T-helper 2 cell (primary cell): ENCODE measurements at regions not wholly inside any gene's neighbourhood (a gene's known extent, or its start where the extent isn't known, plus 50 kb on each side); places are given as distances from the start of the nearest gene placed in this dataset.
"Not testable (repeated sequence)": the region's sequence is repeated elsewhere in the genome, so short reads cannot be mapped to it uniquely, and the experiment has no call there.

ENCODE experiments used
- DNase-seq, 5 experiments: peaks; one replicate each; pipeline versions ENCODE4 v3.0.0 to v3.0.0-alpha.2; 2012 to 2022

DNA sequence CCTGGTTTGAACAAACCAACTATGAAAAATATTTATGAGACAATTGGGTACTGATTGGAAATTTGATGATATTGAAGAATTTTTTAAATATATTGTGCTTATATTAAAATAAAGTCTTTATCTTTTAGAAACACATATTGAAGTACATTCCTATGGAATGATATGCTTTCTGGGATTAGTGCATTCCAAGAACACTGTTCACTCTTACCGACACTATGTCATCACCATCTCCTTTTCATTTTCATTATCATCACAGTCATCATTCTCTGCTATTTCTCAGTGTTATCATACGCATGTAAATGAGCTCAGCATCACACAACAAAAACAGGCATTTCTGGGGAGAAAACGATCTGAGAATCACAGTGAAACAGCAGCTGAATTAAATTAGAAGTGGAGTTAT, 513.3 kb upstream of the CCDC196 start:
- no peak for DNase-seq

DNA sequence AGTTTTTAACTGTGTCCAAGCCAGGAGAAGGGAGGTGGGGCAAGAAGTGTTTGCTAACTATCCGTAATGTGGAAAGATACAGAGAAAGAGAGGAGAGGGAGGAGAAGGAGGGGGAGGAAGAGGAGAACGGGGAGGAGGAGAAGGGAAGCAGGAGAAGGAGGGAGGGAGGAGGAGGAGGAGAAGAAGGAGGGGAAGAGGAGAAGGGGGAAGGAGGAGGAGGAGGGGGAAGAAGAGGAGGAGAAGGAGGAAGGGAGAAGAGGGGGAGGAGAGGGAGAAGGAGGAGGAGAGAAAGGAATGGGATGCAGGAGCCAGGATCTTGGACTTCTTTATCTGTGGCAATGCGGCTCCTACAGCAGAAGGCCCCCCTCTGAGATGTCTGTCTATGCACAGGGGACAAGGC, 510.3 kb upstream of the CCDC196 start:
- DNase-seq = no peak

DNA sequence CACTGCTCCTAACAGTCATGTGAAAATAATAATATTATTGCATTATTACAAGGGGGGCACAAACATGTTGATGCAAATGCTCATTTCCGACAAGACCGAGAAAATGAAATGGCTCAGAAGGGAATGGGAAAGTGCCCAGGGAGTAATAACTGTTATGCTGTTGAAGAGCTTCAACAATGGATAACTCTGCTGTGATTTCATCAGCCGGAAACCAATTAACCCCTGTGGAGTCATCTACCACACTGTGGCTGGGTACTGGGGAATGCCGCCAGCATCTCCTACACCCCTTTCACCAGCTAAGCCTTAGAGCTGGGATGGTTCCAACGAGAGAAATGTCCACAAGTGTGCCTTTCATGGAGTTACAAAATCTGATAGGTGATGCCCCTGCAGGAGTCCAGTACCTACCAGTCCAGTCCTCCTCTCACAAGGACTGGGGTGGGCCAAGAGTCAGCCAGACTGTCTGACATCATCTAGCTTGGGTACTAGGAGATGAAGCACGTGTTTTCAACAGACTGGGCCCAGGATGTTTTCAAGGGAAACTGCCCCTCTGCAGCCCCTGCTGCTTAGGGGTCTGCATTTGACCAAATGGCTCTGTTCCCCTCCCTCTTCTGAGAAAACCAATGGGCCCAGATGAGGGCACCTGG, 509.3 kb upstream of the CCDC196 start:
- DNase-seq = no peak

DNA sequence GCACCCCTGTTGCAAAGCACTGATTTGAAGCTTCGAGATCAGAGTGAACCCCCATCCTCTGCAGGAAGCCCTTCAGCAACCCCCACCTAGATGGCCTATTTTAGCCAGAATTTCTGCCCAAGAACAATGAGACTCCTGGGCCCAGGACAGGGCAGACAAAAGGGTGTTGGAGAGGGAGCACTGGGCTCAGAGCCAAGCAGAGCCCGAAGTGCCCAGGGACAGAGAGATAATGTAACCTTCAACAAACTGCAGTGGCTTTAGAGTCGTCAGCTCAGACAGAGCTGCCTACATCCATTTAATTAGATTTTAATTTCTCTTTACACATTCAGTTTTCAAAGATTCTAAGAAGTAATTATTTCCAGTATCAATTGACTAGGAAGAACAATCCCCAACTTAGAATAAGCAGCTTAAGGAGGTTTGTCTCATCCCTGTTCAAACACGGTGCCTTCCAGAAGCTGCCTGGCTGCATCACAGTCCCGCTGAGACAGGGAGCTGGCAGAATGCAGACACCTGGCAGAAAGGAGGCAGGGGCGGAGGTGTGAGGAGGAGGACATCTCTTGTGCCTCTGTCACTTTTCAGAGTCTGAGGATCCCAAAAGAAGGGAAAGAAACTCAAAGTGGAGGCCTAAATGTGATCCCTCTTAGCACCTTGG, 504.9 kb upstream of the CCDC196 start:
- DNase-seq = no peak

DNA sequence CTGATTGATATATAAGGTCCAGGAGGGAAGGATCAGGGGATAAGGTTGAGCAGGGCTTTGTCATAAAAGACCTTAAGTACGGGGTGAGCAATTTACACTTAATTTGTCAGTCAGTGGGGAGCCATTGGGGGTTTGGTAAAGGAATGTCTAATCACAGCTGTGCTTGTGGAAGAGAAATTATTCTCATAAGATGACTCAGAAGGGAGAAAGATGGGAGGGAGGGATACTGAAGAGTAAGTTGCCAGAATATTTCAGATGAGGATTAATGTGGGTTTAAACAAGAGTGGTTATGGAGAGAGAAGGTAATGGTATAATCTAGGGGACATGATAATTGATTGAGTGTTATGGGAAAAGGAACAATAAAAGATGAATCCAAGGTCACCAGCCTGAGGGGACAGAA, 500.1 kb upstream of the CCDC196 start:
- no peak for DNase-seq

DNA sequence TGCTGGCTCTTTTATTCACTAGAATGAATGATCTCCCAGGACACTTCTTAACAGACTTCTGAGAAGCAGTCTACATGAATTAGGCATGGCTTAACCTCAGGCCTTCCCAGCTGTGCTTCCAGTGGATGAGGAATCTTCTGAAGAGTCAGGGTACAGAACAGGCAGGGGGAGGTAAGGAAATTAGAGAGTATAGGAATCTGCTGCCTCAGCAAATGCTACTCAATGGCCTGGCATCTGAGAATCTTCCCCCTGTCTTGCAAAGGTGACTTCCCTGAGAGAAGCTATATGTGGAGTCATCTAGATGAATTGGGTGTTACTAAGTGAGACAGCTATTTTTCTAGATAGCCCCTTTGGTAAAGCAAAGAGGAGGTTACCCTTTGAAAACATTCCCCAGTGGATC, 496.2 kb upstream of the CCDC196 start:
- DNase-seq = no peak

DNA sequence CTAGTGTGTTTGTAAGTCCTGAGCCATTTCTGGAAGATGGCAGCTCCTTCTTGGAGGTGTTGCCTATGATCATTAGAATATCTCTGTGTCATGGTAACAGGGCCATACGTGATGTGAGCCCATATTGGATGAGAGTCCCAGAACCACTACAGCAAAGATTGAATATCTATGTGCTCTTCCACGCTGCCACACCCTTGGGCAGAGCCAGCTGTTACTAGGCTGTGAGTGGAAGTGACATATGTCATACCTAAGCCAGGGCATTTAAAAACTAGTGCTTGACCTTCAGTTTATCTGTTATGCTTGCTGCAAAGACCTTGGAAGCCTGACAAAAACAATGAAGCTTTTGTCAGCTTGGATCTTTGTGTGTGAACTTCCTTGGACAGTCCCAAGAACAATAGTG, 495.1 kb upstream of the CCDC196 start:
- DNase-seq = no peak

DNA sequence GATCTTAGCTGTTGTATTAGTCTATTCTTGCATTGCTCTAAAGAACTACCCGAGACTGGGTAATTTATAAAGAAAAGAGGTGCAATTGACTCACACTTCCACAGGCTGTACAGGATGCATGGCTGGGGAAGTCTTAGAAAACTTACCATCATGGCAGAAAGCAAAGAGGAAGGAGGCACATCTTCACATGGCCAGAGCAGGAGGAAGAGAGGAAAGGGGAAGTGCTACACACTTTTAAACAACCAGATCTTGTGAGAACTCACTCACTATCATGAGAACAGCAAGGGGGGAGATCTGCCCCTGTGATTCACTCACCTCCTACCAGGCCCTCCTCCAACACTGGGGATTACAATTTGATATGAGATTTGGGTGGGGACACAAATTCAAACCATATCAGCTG, 494.2 kb upstream of the CCDC196 start:
- DNase-seq = not testable (repeated sequence)

DNA sequence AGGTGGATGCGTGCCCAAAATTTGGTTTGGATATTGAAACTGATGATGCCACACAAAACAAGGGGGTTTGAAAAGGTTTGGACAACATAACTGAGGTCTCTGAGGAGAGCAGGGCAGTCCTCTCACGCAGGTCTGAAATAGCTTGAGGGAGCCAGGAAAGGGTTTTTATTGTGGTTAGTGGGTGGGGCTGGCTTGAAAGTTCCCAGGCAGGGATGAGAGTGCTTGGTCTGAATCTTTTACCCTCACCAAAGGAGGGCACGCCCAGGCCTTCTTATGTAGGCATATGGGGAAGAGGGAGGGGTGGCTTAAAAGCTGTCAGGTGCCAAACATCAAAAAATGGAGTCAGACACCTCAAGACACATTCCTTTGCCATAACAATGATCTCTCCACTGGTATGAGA, 493.1 kb upstream of the CCDC196 start:
- DNase-seq = no peak

DNA sequence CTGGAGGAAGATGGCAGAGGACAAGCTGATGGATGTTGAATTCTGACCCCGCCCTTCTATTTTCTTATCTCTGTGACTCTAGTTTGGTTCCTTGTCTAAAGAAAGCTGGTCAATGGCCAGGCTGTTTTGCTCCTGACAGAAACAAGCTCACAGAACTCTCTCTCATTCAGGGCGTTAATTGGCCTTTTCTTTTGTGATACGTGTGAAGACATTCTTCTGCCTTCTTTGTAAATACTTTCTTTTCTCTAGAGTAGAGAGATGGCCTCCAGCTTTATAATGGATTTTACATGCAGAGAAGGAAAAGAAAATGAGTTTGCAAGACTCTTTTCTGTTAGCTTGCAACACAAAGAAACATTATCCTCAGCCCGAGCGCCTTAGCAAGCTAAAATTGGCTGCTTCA, 492.2 kb upstream of the CCDC196 start:
- no peak for DNase-seq

DNA sequence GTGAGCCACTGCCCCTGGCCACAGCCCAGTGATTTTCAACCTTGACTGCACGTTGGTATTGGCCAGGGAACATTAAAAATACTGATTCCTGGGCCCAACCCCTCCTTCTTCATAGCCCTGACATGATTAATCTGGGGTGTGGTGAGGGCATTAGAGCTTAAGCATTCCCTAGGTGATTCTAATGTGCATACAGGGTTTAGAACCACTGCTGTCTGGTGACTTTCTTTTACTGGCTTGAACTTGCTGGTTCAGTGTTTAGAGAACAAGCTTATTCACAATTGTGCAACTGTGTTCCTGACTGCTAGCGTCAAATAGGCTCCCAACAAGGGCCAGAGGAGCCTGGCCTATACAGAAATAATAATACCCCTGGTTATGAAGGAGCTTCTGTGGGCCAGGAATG, 488.8 kb upstream of the CCDC196 start:
- DNase-seq = no peak

DNA sequence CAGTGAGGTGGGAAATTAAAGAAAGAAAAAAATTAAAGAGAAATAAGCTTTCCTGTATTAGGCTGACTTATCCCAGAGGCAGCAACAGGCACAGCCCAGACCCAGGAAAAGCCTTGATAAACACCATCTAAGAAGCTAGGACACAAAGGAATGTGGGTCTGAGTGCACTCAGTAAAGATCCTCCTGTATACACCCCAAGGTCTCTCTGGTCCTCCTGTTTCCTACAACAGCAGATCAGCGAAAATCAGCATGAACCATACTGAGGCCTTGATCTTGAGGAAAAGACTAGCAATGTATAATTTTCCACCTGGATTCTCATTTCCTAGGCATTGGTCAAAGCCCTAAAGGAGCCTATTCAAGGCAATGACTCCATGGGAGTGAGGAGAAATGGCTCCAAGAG, 486.3 kb upstream of the CCDC196 start:
- DNase-seq = no peak

DNA sequence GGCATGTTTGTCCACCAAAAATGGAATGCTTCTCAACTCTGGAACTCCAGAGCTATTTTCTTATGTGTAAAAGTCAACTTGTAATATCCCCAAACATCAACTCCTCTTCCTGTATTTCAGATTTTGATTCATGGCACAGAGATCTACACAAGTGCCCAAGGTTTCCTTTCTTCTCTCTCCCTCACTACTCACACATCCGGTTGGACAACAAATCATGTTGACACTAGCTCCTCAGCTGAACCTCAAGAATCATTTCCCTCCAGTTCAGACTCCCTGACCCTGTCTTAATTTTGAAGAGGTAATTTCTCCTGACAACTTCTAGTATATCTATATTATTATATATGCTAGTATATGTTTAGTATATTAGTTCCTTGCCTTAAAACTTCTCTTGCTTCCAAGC, 485.4 kb upstream of the CCDC196 start:
- no peak for DNase-seq

DNA sequence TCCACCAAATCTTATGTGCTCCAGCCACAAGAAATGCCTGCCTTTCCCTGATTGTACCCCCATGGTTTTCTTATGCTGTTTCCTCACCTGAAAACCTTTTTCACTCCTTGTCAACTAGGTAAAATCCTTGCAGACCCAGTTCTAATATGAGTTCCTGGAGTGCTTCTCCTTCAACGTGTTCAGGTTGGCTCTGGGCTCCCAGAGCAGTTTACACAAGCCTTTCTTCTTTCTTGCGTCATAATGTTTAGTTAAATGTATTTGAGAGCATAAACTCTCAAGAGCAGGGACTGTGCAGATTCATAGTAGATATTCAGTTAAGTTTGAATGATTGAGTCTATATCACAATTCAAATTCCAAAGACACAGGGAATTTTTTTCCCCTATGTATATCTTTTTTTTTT, 484.8 kb upstream of the CCDC196 start:
- DNase-seq = no peak

DNA sequence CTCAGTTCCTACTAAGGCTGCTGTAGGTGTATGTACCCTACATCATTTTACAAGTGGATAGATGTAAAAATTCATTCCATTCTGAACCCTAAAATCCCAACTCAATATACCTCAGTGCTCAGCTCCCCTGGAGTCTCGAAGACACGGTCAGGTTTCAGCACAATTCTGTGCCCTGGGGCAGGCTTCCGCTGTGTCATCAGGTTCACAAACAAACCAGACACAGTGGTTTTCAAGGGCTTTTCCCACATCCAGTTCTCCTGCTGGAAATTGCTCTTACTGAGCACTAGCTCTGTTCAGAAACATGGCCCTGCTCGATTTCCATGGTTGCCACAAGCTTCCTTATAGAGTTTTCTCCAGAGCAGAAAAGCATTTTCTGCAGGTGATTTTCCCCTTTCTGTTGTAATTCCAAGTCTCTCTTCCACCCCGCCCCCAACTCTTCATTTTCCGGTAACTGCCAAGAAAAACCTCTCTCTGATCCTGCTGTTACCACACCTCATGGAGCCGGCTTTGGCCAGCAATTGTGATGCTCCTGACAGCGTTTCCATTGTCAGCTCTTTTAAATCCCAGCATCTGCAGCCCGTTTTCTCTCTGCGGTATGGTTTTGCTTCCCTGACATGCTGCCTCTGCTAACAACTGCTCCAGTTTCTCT, 483.0 kb upstream of the CCDC196 start:
- DNase-seq = no peak

DNA sequence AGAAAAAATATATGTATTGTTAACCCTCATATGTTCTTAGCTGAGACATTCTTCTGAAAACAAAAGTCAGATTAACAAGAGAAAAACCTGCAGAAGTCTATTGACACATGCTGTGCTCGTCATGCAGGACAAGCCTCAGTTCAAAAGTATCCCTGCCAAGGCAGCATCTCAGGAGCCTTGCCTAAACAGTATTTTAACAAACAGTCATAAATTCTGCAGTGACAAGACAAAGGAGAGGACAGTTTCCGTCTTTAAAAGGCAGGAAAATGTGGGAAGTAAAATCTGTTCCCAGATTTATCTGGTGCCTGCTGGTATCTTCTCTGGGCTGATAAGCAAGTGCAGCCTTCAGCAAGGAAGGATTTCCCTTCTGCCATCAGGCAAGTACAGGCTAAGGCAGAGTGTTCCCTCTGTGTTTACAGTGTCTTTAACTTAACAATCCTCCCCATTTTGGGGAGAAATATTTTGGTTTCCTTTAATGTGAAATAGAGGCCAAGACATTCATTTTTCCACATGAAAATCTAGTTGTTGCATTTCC, 480.2 kb upstream of the CCDC196 start:
- no peak for DNase-seq

DNA sequence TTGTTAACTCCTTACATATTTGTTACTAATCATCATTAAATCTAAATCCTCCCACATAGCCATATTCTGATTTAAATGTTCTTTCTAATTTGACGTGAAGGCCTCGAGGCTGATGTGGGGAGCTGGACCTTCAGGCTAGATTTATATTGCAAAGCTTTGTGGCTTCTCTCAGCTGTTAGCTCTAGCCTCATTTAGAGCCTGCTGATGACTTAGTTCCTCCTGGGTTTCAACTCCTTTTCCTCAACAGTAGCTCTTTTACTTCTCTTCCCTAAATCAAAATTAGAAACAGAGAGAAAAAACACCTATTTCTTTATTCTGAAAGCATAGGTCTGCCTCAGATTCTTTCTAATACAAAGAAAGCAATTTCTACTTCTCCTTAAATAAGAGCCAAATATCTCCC, 477.5 kb upstream of the CCDC196 start:
- DNase-seq = no peak

DNA sequence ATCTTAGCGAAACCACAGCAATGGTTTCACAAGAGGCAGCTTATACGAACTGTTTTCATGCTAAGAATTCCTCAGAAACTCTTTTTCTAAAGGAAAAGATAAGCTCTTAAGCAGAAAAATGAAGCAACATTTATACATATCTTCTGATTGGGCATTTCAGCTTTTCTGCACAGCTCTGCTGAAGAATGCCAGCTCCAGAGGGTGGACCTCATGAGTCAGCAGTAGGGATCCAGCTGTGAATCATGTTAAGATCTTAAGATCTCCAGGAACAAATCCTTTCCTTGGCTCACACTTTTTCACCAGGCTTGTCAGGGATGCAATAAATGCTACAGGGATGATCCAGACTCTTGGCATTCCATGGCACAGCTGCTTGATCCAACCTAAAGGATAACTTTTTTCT, 477.1 kb upstream of the CCDC196 start:
- DNase-seq = no peak

DNA sequence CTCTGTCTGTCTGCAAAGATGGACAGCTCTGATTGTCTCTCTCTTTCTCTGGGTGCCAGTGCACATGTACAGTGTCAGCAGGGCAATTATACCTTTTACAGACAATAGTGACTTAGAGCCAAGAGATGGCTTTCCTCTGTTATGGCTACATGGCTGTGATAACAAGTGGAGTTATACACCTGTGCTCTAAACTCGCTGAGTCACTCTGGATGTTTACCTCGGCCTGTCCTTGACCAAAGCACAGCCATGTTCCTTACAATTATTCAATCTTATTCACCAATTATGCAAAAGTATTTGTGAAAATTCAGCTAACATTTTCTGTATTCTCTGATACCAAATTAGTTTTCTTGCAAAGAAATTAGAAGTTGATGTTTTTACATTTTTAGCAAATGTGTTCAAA, 475.5 kb upstream of the CCDC196 start:
- DNase-seq = no peak

DNA sequence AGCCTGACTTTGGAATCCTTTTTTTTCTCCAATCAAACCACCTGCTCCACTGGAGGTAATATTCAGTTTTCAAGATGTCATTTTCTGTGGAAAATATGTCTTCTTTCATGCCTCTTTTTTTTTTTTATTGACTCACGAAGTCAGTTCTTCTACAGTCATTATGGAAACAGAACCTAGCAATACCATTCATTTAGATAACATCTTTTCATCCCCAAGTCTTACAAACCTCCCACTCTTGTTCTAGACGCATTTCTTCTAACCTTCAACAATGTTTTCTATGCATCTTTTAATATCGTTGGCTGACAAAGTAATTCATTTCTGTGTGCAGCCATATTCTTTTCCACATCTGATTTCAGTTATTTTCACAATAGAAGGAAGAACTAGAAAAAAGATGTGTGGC, 474.3 kb upstream of the CCDC196 start:
- DNase-seq = no peak

DNA sequence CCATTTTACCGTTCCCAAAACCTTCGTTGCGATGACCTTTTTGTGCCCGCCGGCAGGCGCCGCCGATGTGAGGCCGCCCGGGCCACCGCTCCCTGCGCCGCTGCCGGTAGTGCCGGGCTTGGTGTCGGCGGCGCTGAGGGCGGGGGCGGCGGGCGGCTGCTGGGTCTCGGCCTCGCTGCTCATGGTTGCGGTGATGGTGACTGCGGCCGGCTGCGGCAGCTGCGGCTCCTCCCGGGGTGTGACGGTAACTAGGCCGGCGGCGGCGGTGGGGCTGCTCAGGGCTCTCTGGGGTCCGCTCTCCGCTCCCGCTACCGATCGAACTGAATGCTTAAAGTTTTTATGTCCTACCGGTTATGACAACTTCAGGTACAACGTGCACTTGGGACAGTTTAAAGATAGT, 472.6 kb upstream of the CCDC196 start:
- DNase-seq = not testable (repeated sequence)

DNA sequence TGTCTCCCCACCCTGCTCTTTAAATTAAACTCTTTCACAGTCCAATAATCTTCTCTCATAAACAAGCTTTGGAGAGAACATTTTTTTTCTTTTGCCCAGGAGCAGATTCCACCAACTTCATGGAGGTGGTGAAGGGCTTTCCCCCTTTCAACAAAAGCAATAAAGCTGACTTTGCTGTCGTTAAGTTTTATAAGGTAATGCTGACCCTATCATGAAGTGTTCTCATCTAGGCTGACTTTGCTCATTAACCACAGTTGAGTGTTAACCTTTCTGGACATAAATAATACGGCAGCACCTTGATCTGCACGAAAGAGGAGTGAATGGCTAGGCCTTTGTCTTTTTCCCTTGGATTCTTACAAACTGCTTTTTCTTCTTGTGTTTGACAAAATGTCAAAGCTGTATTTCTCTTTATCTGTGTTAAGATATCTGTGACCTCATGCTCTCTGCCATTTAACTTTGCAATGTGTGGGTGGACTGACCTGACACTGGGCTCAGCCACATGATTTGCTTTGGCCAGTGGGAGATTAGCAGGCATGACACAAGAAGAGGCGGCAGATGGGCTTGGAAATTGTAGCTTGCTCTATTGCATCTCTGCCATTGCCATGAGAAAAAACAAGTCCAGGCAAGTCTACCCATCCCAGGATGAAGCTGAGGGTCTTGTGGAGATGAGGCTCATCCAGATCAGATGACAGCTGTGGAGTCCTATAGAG, 470.9 kb upstream of the CCDC196 start:
- no peak for DNase-seq

DNA sequence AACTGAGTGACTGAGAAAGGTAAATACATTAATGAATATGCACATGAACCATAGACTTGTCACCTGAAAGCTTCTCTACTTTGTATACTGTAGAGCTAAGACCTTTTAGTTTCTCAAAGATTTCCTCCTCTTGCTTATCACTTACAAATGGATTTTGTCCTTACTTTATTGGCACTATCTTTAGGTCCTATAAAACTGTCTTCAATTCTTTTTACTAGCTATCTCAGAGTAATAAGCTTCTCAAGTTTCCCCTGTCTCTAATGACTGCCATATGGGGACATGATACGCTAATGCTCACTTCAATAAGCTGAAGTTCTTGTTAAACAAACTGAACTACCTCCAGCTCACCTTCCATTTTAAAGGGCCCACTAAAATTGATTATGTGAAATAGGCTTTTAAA, 468.2 kb upstream of the CCDC196 start:
- no peak for DNase-seq

DNA sequence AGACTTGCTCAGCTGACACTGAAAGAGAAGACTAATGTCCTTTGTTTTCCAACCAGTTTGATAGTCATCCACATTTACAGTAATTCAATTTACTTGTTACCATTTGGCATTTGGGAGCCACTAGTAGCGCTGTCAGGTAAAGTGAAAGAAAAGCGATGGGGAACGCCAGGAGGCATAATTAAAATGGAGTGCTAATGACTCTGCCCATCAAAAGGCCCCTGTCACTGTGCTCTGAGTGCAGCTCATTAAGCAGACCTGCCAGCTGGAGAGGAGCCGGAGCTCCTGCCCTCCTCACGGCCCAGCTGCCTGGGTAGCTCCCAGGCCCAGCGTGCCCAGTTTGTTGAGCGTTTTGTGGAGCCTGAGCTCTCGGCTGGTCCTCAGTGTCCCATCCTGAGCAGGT, 463.6 kb upstream of the CCDC196 start:
- no peak for DNase-seq
